SIG-M5 treated with dmso at 0.1 percent for 504 hours (cell line): ENCODE measurements at regions not wholly inside any gene's neighbourhood (a gene's known extent, or its start where the extent isn't known, plus 50 kb on each side); places are given as distances from the start of the nearest gene placed in this dataset.

ENCODE experiments used
- DNase-seq: peaks from one replicate; lab custom pipeline; 2025; ENCODE audit not compliant: unreplicated experiment; lab: John Stamatoyannopoulos, UW

- DNase-seq = no peak
These were observed 66.6 kb upstream of the ZEB2 start for GRCh38 chr2:144586476-144586875.

GRCh38 chr2:144583741-144584453 lies 64.0 kb upstream of the ZEB2 start:
- no peak for DNase-seq

- no peak for DNase-seq
These were observed 63.4 kb upstream of the ZEB2 start for GRCh38 chr2:144583381-144583729.

- DNase-seq = no peak
These were observed 62.9 kb upstream of the ZEB2 start for GRCh38 chr2:144582651-144583380.

- no peak for DNase-seq
These were observed 60.7 kb upstream of the ZEB2 start for GRCh38 chr2:144580521-144581161.

GRCh38 chr2:144579556-144579955 lies 59.6 kb upstream of the ZEB2 start:
- no peak for DNase-seq

- no peak for DNase-seq
These were observed 58.2 kb upstream of the ZEB2 start for GRCh38 chr2:144578099-144578498.

GRCh38 chr2:144572977-144573376 lies 53.1 kb upstream of the ZEB2 start:
- no peak for DNase-seq

GRCh38 chr2:144571770-144572169 lies 51.9 kb upstream of the ZEB2 start:
- no peak for DNase-seq

- no peak for DNase-seq
These were observed 50.6 kb upstream of the ZEB2 start for GRCh38 chr2:144570566-144570965.
